Bone marrow (tissue), 2 donors: ENCODE measurements at regions not wholly inside any gene's neighbourhood (a gene's known extent, or its start where the extent isn't known, plus 50 kb on each side); places are given as distances from the start of the nearest gene placed in this dataset.

Source experiments
- DNase-seq, 2 donors: peaks; one replicate each; lab custom pipeline; 2025; lab: John Stamatoyannopoulos, UW

- DNase-seq: no peak
These were observed 52.0 kb upstream of the TANC2 start for GRCh38 chr17:62913991-62914570.

DNA sequence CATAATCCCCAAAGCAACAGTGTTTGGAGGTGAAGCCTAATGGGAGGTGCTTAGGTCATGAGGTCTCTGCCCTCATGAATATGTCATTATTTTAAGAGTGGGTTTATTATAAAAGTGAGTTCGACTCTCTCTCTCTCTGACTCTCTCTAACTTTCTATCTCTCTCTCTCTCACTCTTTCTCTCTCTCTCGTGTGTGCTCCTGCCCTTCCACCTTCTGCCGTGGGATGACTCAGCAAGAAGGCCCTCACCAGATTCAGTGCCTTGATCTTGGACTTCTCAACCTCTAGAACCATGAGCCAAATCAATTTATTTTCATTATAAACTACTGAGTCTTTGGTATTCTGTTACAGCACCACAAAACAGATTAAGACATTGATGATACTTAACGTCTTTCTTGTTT is 53.7 kb upstream of the TANC2 start:
- DNase-seq: no peak

- no peak for DNase-seq
These were observed 54.9 kb upstream of the TANC2 start for GRCh38 chr17:62911114-62911513.

DNA sequence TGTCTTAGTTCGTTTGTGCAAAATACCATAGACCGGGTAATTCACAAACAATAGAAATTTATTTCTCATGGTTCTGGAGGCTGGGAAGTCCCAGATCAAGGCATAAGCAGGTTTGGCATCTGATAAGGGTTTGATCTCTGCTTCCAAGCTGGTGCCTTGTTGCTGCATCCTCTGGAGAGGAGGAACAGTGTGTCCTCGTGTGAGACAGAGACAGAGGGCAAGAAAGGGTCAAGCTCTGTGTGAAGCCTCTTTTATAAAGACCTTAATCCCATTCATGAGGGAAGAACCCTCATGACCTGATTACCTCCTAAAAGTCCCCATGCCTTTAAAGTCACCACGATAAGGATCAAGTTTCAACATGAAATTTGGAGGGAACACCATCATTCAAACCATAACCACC is 55.8 kb upstream of the TANC2 start:
- no peak for DNase-seq

- DNase-seq: no peak
These were observed 58.1 kb upstream of the TANC2 start for GRCh38 chr17:62907961-62908360.

DNA sequence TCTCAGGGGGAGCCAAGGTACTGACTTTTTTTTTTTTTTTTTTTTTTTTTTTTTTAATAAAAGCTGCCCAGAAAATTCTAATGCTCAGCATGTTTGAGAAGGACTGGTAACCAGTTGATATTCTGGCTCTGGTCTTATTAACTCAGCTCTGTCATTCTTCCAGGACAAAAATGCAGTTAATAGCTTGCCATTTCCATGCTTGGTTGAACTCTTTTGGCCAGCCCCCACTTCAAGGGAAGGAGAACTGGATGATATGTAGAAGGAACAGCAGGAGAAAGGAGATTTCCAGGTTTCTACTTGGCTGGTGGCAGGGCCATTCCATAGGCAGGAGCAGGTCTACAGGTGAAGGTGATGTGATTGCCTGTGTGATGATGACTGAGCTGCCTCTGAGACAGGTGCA is 59.2 kb upstream of the TANC2 start:
- DNase-seq: no peak

GRCh38 chr17:62905233-62905632 is 60.8 kb upstream of the TANC2 start:
- DNase-seq: no peak

GRCh38 chr17:62902531-62903220 is 63.4 kb upstream of the TANC2 start:
- no peak for DNase-seq

- no peak for DNase-seq
These were observed 64.5 kb upstream of the TANC2 start for GRCh38 chr17:62901544-62901943.

DNA sequence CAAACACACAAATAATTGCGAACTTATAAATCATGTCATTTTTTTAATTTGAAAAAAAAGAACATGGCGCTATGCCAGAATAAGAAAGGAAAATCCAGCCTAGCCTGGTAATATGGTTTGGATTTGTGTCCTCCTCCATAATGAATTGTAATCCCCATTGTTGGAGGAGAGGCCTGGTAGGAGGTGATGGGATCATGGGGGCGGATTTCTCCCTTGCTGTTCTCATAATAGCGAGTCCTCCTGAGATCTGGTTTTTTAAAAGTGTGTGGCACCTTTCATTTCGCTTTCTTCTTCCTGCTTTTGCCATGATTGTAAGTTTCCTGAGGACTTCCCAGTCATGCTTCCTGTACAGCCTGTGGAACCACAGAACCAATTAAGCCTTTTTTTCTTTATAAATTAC is 65.9 kb upstream of the TANC2 start:
- DNase-seq: no peak

- DNase-seq: no peak
These were observed 66.7 kb upstream of the TANC2 start for GRCh38 chr17:62899361-62899760.

- DNase-seq: no peak
These were observed 67.7 kb upstream of the TANC2 start for GRCh38 chr17:62898239-62898864.

DNA sequence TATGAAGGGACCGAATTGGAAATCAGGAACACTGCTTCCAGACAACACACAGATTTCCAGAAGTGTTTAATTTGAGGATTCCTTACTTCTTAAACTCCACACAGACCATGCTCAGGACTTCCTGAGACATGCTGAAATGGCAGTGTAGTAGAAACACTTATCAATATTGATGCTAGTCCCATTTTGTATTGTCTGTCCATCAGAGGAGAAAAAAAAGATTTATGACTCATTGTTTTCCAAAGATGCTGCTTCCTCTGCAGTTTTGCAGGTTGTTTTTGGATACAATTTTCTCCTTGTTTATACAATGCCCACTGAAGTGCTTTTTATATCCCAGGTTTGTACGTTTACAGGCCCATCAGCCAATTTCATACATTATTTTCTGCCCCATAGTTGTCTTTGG is 68.3 kb upstream of the TANC2 start:
- DNase-seq: no peak

DNA sequence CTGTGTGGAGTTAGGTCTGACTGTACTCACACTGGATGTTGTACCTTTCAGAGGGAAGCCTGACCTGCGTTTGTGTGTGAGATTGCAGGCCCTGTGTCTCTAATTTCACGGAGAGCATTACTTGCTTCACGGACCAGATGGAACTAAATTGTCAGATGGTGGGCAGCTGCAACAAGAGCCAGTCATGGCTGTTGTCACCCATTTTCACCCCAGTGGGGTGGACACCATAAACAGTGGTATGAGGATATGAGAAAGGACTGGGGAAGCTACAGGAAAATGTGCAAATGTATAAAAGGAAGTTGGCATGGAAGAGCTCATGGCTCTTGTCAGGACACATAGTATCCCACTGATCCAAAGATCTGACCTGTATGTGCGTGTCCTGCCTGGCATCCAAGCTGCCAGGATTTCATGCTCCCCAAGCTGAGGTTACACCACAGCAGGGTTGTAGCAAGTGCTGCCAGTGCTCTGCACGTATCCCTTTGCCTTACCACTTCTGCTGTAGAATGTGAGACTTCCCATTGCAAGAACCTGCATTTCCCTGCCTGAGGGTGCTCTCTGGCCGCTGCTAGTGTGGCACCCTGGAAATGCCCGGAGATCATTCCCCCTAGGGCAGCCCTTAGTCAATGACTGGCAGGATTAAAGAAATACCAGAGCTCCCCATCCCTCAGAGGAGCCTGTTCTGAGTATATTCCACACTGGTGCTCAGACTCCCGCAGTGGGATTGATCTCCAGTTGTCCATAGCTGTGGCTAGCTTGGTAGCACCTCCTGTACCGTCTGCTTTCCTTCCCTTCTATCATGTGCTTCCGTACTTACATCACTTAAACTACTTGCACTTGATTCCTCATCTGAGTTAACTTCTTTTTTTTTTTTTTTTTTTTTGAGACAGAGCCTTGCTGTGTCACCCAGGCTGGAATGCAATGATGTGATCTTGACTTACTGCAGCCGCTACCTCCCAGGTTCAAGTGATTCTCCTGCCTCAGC is 70.4 kb upstream of the TANC2 start:
- DNase-seq: no peak

DNA sequence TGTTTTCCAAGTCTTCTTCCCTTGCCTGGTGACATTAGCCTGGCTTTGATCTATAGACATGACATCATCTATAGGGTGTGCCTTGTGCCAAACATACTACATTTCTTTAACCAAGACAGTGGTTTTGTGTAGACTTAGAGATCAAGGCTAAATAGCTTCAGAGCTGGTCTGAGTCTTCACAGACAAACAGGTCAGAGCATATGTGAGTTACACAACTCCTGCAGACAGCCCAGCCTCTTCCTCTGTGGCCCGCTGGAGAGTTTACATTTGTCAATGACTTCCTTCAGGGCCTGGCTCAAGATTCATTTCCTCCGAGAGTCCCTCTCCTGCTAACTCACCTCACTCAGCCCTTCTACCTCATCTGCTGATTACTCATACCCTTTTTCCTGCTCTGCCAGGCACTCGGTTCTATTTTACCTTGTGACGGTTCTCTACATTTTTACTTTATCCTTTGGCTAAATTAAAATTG is 73.1 kb upstream of the TANC2 start:
- DNase-seq: peak; percentile 5 to 77

GRCh38 chr17:62892061-62892675 is 73.9 kb upstream of the TANC2 start:
- DNase-seq: no peak

DNA sequence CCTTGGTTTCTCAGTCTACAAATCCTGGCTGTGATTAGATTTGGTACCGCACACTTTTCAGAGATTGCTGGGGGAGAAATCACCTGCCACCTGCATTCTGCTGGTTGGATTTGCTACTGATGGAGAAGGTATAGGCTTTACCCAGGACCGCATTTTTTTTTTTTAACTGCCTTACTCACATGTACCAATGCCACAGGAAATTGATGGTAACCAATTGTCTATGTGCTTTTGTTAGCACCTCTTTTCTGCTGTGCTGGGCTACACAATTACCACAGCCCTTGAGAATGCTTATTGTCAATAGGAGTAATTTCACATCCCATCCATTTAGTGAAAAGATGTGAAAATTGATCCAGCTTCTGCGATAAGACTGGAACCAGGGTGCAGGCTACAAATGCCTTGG is 74.4 kb upstream of the TANC2 start:
- no peak for DNase-seq

- no peak for DNase-seq
These were observed 77.3 kb upstream of the TANC2 start for GRCh38 chr17:62888765-62889164.

DNA sequence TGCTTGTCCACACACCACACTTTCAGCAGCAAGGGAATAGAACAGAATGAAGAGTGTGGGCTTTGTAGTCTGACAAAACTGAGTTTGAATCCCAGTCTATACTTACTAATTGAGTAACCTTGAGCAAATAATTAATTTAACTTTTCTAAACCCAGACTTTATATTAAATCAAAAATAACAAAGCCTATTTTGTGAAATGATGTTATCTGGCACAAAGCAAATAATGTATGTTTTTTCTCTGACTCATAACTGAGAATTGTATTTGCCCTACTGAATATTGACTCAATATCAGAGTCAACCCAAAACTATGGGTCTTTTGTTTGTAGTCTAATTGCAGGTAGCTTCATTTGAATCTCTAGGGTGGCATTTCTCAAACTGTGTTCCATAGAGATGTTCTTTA is 77.9 kb upstream of the TANC2 start:
- DNase-seq: no peak

DNA sequence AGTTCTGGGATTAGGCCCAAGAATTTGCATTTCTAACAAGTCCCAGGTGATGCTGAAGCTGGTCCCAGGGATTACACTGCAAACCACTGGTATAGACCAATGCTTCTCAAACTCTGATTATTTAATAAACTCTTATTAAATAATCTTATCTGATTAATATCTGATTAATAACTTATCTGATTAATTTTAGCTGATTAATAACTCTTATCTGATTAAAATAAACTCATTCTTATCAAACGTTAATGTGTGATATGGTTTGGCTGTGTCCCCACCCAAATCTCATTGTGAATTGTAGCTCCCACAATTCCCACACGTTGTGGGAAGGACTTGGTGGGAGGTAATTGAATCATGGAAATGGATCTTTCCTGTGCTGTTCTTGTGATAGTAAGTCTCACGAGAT is 78.6 kb upstream of the TANC2 start:
- no peak for DNase-seq

DNA sequence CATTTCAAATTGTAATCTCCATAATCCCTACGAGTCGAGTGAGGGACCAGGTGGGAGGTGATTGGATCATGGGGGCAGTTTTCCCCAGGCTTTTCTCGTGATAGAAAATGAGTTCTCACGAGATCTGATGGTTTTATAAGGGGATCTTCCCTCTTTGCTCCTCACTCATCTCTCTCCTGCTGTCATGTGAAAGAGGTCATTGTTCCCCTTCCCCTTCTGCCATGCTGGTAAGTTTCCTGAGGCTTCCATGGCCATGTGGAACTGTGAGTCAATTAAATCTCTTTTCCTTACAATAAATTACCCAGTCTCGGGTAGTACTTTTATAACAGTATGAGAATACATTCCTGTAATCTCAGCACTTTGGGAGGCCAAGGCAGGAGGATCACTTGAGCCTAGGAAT is 76.7 kb upstream of the MARCHF10 start:
- no peak for DNase-seq

DNA sequence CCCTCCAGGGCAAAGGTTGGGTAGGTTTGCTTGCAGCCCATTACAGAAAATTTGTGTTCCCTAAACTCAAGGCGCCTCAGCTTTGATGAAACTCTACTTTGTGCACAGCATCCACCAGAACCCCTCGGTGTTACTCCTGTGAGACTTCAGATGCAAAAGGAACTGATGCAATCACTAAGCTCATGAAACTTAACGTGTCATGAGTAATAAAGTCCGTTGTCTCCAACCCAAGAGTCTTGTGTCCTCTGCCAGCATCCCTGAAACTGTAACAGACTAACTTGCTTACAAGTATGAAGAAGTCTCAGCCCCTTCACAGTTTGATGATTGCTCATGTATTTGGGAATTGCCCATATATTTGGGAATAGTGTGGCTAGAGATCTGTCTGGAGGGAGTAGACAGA is 74.8 kb upstream of the MARCHF10 start:
- no peak for DNase-seq
